Stimulated activated CD8-positive, alpha-beta memory T cell treated with anti-CD3 and anti-CD28 coated beads, Interleukin-12 subunit alpha, Interleukin-12 subunit beta, amount 100 ng/mL, for 24 hours (primary cell): ENCODE measurements at regions not wholly inside any gene's neighbourhood (a gene's known extent, or its start where the extent isn't known, plus 50 kb on each side); places are given as distances from the start of the nearest gene placed in this dataset.

Experiments
- DNase-seq: peaks from one replicate; pipeline ENCODE4 v3.0.0-alpha.2; 2020; ENCODE audit errors: extremely low read depth

DNA sequence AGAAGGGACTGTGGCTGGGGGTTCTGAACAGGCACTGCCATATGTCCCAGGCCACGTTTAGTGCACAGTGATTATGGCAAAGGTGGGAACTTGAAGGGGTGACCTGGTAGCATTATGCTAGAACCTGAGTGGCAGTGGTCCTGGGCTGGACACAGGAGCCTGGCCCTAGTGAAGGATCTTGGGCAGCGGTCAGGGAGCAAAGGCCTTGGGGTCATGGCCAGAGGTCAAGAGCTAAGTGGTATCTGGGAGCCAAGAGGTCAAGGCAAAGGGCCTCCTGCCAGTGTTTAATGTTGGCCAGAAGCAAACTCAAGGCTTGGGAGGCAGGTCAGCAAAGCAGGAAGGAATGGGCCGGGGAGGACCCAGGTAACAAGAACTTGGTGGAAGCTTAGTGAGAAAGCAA is 254.5 kb downstream of the CDH26 start:
- no peak for DNase-seq

GRCh38 chr20:60213126-60213893 is 255.1 kb downstream of the CDH26 start:
- DNase-seq: no peak

- DNase-seq: no peak
These were observed 256.9 kb downstream of the CDH26 start for GRCh38 chr20:60214901-60215815.

GRCh38 chr20:60215816-60216730 is 257.9 kb downstream of the CDH26 start:
- DNase-seq: no peak

GRCh38 chr20:60219231-60219630 is 261.0 kb downstream of the CDH26 start:
- no peak for DNase-seq

GRCh38 chr20:60219984-60220562 is 261.9 kb downstream of the CDH26 start:
- DNase-seq: no peak

GRCh38 chr20:60220706-60221105 is 262.5 kb downstream of the CDH26 start:
- no peak for DNase-seq

DNA sequence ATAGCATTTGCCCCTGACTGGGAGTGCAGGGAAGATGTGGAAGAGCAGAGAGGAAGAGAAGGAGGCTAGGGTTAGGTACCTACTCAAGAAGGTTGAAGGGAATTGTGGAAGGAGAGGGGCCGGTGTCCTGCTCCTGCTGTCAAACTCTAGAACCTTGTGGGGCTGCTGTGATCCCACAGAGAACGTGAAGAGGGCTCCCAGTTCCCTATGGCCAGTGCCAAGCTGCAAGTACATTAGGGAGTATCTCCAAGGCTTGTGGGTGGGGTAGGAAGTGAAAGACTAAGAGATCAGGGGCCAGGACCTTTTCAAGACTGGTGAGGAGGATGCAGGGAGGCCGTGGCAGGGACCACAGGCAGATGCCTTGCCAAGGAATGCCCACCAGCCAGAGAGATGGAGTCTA is 263.4 kb downstream of the CDH26 start:
- DNase-seq: no peak

DNA sequence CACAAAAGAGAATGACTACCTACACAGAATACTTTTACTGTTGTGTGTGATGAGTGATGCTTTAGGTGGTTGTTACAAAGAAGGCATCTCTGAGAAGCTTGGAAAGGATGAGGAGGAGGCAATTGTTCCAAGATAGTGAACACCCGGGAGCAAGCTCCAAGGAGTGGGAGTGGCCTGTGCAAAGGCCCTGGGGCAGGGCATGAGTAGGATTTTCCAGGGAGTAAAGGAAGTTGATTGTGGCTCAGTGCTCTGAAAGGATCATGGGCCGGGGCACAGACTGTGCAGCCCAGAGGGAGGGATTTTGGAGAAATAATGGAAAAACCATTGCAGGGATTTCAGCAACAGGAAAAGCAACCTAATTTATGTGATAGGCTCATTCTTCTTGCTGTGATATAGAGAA is 264.3 kb downstream of the CDH26 start:
- no peak for DNase-seq

DNA sequence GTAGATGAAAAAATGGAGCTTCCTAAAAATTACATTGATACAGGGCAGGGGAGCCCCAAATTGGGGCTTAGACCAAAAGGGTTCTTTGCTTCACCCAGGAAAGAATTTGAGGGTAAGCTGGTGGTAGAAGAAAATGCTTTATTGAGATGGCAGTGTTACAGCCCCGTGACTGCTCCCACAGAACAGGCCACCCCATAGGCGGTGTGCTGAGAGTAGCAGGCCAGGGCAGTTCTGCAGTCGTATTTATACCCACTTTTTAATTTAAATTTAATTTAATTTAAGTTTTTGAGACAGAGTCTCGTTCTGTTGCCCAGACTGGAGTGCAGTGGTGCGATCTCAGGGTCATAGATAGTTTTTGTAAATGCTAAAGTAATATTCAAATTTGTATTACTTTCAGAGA is 265.0 kb downstream of the CDH26 start:
- DNase-seq: no peak

GRCh38 chr20:60224914-60225313 is 266.7 kb downstream of the CDH26 start:
- no peak for DNase-seq

- no peak for DNase-seq
These were observed 270.0 kb downstream of the CDH26 start for GRCh38 chr20:60228255-60228654.

DNA sequence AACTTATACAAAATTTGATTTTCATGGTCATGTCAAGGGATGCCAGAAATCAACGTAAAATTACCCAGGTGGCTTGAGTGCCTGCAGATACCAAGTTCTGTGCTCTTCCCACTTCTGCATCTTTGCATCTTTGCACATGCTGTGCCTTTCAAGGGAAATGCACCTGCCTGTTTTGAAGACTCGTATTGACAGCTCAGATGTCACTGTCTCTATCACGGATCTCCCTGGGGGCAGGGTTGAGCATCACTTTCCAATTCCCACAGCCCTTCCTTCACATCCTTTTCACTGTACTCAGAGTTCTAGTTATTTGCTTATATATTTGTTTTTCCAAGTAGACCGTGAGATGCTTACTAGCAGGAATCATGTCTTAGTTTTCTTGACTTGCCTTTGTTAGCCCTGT is 274.2 kb downstream of the CDH26 start:
- DNase-seq: no peak

DNA sequence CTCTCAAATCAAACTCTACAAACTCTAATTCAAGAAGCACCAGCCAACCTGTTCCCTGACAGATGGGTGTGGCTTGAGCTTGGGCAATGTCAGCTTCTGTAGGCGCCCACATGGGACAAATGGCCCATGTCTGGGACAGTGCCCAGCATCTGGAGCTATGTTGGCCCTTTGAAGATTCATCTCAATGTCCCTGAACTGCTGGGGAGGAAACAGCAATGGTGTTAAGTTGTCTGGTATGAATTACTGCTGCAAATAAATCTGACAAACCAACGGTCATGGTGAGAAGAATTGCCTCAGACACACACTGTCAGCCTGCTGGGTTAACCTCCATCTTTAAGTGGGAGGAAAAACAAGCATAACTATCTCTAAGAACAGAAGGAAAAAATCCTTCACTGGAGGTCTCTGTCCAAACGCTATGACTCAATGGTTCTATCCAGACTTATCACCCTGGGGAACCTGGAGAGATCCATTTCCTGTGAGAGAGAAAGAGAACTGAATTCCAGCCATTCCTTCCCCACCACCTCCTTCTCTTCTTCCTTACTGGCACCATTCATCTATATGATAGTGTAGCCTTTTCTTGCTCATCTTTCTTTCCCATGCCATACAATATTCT is 274.9 kb downstream of the CDH26 start:
- no peak for DNase-seq

- no peak for DNase-seq
These were observed 278.4 kb downstream of the CDH26 start for GRCh38 chr20:60236613-60237012.

GRCh38 chr20:60237981-60238380 is 279.8 kb downstream of the CDH26 start:
- DNase-seq: no peak

- no peak for DNase-seq
These were observed 280.9 kb downstream of the CDH26 start for GRCh38 chr20:60238992-60239660.

DNA sequence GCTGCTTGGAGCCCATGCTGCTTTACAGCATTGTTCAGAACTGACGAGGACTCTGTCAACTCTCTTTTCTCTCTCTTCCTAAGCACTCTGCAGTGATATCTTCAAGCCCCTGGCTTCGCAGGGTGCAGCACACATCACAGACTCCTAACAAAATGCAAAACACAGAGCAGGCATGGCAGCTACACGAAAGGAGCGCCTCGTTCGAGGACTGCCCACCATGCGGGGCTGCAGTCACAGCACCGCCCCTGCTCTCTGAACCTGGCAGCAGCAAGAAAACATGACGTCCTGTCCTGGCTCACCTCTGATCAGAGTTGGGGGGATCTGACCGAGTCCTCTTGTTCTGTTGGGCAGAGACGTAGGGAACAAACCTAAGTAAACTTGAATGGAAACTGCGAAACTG is 281.7 kb downstream of the CDH26 start:
- no peak for DNase-seq

DNA sequence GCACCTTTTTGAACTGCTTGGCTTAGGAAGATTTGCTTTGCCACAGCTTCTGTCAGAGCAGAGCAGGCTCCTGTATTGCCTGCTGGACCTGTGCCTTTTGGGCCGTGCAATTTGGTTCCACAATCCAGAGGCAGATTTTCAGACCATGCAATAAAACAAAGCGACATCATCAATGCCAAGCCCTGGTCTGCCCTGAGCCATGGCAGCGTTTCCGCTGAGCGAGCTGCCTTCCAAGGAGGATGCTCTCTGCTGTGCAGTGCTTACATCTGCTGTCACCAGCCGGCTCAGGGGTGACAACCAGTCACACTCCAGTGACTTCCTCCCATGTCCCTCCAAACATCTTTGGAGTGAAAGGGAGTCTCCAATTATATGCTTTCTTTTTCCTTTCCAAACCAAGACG is 282.2 kb downstream of the CDH26 start:
- DNase-seq: no peak

DNA sequence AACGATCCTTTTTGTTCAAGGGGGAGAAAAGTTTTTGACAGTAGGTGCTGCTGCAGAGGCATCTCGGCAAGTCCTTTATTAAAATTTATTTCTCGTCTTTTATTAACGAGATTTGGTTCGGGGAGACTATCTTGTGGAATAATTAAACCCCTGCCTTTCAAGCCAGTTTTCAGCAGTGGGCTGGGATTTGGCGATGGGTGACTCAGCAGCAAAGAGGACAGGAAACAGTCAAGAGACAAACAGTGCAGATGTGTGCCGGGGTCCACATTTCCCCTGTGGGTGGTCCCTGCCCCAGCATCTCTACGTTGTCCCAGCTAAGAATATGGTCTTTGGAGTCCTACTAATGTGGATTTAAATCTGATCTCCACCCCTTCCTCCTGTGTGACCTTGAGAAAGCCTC is 282.8 kb downstream of the CDH26 start:
- no peak for DNase-seq
